Gastrocnemius medialis (tissue), 4 donors: ENCODE measurements at regions not wholly inside any gene's neighbourhood (a gene's known extent, or its start where the extent isn't known, plus 50 kb on each side); places are given as distances from the start of the nearest gene placed in this dataset.

Source experiments
- CTCF ChIP-seq, 5 experiments: fragments of 450-650 bp in 3 of 5; fragments of 200-600 bp in 2 of 5; sonication (generic) in 2 of 5; IDR thresholded peaks in 4 of 5; conservative IDR thresholded peaks in 1 of 5; 1 replicate in 4 of 5; 2 replicates in 1 of 5; pipeline ENCODE4 v1.5.1; 2016 to 2019; ENCODE audit warnings: antibody characterized with exemption in 5 of 5, mild to moderate bottlenecking in 3 of 5, moderate library complexity in 3 of 5
- POLR2A ChIP-seq, 2 donors: fragments of 450-650 bp; IDR thresholded peaks; one replicate each; pipeline ENCODE4 v1.6.1; 2017; ENCODE audit warnings: antibody characterized with exemption in 2 of 2, mild to moderate bottlenecking in 2 of 2, moderate library complexity in 2 of 2

- no peak for TF ChIP-seq CTCF (IDR thresholded peaks at IDR 0.05 in 4 of 5, conservative IDR thresholded peaks at IDR 0.05 in 1 of 5)
- no peak for TF ChIP-seq POLR2A (IDR thresholded peaks at IDR 0.05)
Measured at GRCh38 chr6:86535100-86535499, 402.2 kb upstream of the HTR1E start.
